ENCODE measurements at regions not wholly inside any gene's neighbourhood (a gene's known extent, or its start where the extent isn't known, plus 50 kb on each side); places are given as distances from the start of the nearest gene placed in this dataset.

DNA sequence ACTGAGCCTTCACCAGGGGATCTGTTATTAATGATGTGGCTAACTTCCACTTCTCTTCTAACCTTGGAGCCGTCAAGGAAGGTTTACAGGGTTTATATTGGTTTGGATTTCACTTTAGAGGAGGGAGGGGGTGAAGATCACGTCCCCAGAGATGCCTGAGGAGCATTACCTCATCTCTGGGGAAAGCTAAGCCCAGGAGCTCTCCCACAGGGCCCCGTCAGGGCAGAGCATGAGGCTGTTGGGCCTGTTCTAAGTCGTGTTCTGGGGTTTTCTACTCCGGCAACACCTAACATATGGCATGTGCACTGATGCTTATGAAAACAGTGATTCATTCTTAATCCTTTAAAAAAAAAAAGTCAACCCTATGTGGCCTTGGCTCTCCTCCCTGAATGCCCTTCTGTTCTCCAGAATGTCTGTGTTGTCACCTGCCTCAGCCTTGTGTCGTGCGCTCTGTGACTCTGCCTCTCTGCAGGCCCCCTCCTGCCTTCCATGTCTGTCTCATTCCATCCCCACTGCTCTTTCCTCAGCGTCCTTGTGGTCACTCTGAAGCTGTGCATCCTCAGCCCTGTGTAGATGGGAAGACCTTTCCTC, 97.4 kb upstream of the JARID2 start:
- Histone ChIP-seq H3K9me3 (no peaks in the 10 kb centered on the region), H3K36me3 (no peaks in the 10 kb centered on the region), H3K4me3 (no peak overlapping the region), H3K27ac (replicated peaks in 1 of 4) (peak overlapping the region in 1 of 4 donors; percentile 15), H3K4me1 (peaks cover 0 to 14% (median 11%) of the 10 kb centered on the region in 4 donors), H3K27me3 (no peaks in the 10 kb centered on the region)
- DNase-seq (ENCODE audit: extremely low spot score): no peak
- no peak for TF ChIP-seq POLR2AphosphoS5 (IDR thresholded peaks at IDR 0.05)
- TF ChIP-seq, protein P1, sequence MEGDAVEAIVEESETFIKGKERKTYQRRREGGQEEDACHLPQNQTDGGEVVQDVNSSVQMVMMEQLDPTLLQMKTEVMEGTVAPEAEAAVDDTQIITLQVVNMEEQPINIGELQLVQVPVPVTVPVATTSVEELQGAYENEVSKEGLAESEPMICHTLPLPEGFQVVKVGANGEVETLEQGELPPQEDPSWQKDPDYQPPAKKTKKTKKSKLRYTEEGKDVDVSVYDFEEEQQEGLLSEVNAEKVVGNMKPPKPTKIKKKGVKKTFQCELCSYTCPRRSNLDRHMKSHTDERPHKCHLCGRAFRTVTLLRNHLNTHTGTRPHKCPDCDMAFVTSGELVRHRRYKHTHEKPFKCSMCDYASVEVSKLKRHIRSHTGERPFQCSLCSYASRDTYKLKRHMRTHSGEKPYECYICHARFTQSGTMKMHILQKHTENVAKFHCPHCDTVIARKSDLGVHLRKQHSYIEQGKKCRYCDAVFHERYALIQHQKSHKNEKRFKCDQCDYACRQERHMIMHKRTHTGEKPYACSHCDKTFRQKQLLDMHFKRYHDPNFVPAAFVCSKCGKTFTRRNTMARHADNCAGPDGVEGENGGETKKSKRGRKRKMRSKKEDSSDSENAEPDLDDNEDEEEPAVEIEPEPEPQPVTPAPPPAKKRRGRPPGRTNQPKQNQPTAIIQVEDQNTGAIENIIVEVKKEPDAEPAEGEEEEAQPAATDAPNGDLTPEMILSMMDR (IDR thresholded peaks at IDR 0.05): no peak
- TF ChIP-seq EP300 (IDR thresholded peaks at IDR 0.05): no peak
- TF ChIP-seq POLR2A (IDR thresholded peaks at IDR 0.05; ENCODE audit: low read depth): no peak
- intact Hi-C loops (cut with DNase I): no loop called here
- 58% methylated on average over 5 of the region's 8 CpGs for WGBS

DNA sequence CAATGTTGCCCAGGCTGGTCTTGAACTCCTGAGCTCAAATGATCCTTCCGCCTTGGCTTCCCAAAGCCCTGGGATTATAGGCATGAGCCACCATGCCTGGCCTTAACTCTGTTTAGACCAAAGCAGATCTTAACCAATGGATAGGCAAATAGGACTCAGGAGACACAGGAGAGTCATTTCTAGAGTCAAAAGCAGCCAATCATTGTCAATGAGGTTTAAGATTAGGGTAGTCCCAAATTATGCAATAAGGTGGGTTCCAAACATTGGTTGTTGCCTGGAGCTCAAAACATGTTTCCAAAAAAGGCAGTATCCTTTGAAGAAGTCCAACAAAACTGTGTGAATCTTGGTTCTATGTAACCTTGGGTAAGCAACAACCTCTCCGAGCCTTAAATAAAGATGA, 95.7 kb upstream of the JARID2 start:
- DNase-seq (ENCODE audit: extremely low spot score): no peak
- 96% methylated on average over 2 of the region's 2 CpGs for WGBS
- no peaks in the 10 kb centered on the region for H3K36me3 ChIP-seq
- H3K27ac ChIP-seq (replicated peaks in 1 of 4): no peak overlapping the region
- H3K4me3 ChIP-seq: no peak overlapping the region
- peaks cover 0 to 14% (median 11%) of the 10 kb centered on the region in 4 donors for H3K4me1 ChIP-seq
- no peaks in the 10 kb centered on the region for H3K9me3 ChIP-seq
- no peak for TF ChIP-seq POLR2A (IDR thresholded peaks at IDR 0.05; ENCODE audit: low read depth)
- TF ChIP-seq POLR2AphosphoS5 (IDR thresholded peaks at IDR 0.05): no peak
- TF ChIP-seq, protein P1 (IDR thresholded peaks at IDR 0.05): no peak
- TF ChIP-seq EP300 (IDR thresholded peaks at IDR 0.05): no peak
- intact Hi-C loops (cut with DNase I): no loop called here
- H3K27me3 ChIP-seq: no peaks in the 10 kb centered on the region

DNA sequence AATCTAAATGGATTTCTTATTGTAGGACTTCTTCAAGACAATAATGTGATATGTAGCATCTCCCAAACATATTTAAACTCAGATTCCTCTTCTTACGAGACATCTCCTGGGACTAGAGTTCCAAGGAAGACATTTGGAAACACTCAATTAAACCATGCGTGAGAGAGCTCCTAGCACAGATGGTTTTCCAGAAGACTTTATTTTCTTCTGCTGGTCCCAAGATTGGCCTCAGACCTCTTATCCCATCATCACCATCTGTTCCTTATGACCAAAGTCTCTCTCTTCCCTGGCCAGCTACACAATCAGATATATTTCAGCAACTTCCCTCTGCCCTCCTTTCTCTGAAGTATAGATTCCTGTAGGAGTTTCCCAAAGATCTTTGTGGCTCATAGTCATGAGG, 93.2 kb upstream of the JARID2 start:
- Histone ChIP-seq H3K27ac (replicated peaks in 1 of 4) (no peak overlapping the region), H3K4me1 (peaks cover 0 to 14% (median 11%) of the 10 kb centered on the region in 4 donors), H3K9me3 (no peaks in the 10 kb centered on the region), H3K4me3 (no peak overlapping the region), H3K27me3 (no peaks in the 10 kb centered on the region), H3K36me3 (no peaks in the 10 kb centered on the region)
- TF ChIP-seq POLR2AphosphoS5 (IDR thresholded peaks at IDR 0.05) (no peak), EP300 (IDR thresholded peaks at IDR 0.05) (no peak), POLR2A (IDR thresholded peaks at IDR 0.05; ENCODE audit: low read depth) (no peak)
- TF ChIP-seq, protein P1 (IDR thresholded peaks at IDR 0.05): no peak
- WGBS: 91% methylated on average over 2 of the region's 2 CpGs
- DNase-seq (ENCODE audit: extremely low spot score): no peak
- intact Hi-C loops (cut with DNase I): no loop called here

DNA sequence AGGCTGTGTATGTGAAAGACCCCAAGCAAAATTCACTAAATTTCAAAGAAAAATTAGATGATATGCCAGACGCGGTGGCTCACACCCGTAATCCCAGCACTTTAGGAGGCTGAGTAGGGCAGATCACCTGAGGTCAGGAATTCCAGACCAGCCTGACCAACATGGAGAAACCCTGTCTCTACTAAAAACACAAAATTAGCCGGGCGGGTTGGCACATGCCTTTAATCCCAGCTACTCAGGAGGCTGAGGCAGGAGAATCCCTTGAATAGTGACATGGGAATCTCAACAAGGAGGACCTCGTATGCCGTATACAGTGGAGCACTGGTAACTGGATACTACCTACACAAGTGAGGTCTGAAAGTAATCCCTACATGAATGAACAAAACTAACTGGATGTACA, 92.7 kb upstream of the JARID2 start:
- Histone ChIP-seq H3K27me3 (no peaks in the 10 kb centered on the region), H3K4me1 (peaks cover 0 to 11% (median 8%) of the 10 kb centered on the region in 4 donors), H3K9me3 (no peaks in the 10 kb centered on the region), H3K36me3 (no peaks in the 10 kb centered on the region), H3K27ac (replicated peaks in 1 of 4) (no peak overlapping the region), H3K4me3 (no peak overlapping the region)
- no peak for DNase-seq (ENCODE audit: extremely low spot score)
- intact Hi-C loops (cut with DNase I): no loop called here
- TF ChIP-seq, protein P1 (IDR thresholded peaks at IDR 0.05): no peak
- no peak for TF ChIP-seq POLR2AphosphoS5 (IDR thresholded peaks at IDR 0.05)
- TF ChIP-seq POLR2A (IDR thresholded peaks at IDR 0.05; ENCODE audit: low read depth): no peak
- TF ChIP-seq EP300 (IDR thresholded peaks at IDR 0.05): no peak
- WGBS: 96% methylated on average over 7 of the region's 7 CpGs

DNA sequence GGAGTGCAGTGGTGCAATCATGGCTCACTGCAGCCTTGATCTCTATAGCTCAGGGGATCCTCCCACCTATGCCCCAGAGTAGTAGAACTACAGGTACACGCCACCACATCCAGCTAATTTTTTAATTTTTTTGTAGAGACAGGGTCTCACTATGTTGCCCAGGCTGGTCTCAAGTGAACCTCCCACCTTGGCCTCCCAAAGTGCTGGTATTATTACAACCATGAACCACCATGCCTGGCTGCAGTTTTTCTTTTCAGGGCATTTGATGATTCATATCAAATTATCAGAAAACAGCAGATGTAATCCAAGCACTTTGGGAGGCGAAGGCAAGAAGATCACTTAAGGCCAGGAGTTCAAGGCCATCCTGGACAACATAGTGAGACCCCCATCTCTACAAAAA, 88.4 kb upstream of the JARID2 start:
- no peak for TF ChIP-seq POLR2AphosphoS5 (IDR thresholded peaks at IDR 0.05)

More for the DNA sequence above, 88.4 kb upstream of the JARID2 start:
- 98% methylated on average over 2 of the region's 2 CpGs for WGBS
- Histone ChIP-seq H3K27ac (replicated peaks in 1 of 4) (no peak overlapping the region), H3K36me3 (no peaks in the 10 kb centered on the region), H3K4me3 (no peak overlapping the region), H3K4me1 (no peaks in the 10 kb centered on the region), H3K9me3 (no peaks in the 10 kb centered on the region), H3K27me3 (no peaks in the 10 kb centered on the region)
- DNase-seq (ENCODE audit: extremely low spot score): no peak
- intact Hi-C loops (cut with DNase I): no loop called here
